ENCODE measurements at regions not wholly inside any gene's neighbourhood (a gene's known extent, or its start where the extent isn't known, plus 50 kb on each side); places are given as distances from the start of the nearest gene placed in this dataset.

GRCh38 chr13:104983601-104984000 is 1551.9 kb downstream of the EFNB2 start:
- no peaks in the 10 kb centered on the region for H3K9me3 ChIP-seq
- H3K27ac ChIP-seq, result no peak overlapping the region
- H3K27me3 ChIP-seq, result no peaks in the 10 kb centered on the region
- H3K4me3 ChIP-seq, result no peak overlapping the region
- intact Hi-C loops (cut with DNase I; ENCODE audit: low total_unique reads), result no loop called here
- TF ChIP-seq, protein P1, sequence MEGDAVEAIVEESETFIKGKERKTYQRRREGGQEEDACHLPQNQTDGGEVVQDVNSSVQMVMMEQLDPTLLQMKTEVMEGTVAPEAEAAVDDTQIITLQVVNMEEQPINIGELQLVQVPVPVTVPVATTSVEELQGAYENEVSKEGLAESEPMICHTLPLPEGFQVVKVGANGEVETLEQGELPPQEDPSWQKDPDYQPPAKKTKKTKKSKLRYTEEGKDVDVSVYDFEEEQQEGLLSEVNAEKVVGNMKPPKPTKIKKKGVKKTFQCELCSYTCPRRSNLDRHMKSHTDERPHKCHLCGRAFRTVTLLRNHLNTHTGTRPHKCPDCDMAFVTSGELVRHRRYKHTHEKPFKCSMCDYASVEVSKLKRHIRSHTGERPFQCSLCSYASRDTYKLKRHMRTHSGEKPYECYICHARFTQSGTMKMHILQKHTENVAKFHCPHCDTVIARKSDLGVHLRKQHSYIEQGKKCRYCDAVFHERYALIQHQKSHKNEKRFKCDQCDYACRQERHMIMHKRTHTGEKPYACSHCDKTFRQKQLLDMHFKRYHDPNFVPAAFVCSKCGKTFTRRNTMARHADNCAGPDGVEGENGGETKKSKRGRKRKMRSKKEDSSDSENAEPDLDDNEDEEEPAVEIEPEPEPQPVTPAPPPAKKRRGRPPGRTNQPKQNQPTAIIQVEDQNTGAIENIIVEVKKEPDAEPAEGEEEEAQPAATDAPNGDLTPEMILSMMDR (IDR thresholded peaks at IDR 0.05), result no peak
- no peak for TF ChIP-seq POLR2A (IDR thresholded peaks at IDR 0.05)
- H3K4me1 ChIP-seq, result no peaks in the 10 kb centered on the region
- DNase-seq, result no peak
- no peaks in the 10 kb centered on the region for H3K36me3 ChIP-seq

- H3K4me3 ChIP-seq, result no peak overlapping the region
- DNase-seq, result no peak
- H3K9me3 ChIP-seq, result no peaks in the 10 kb centered on the region
- no peaks in the 10 kb centered on the region for H3K4me1 ChIP-seq
- H3K36me3 ChIP-seq, result no peaks in the 10 kb centered on the region
- no peaks in the 10 kb centered on the region for H3K27me3 ChIP-seq
- no peak for TF ChIP-seq POLR2A (IDR thresholded peaks at IDR 0.05)
- TF ChIP-seq, protein P1 (IDR thresholded peaks at IDR 0.05), result no peak
- H3K27ac ChIP-seq, result no peak overlapping the region
- intact Hi-C loops (cut with DNase I; ENCODE audit: low total_unique reads), result no loop called here
Observed at GRCh38 chr13:104980586-104980985, 1554.9 kb downstream of the EFNB2 start.

GRCh38 chr13:104979281-104980030 is 1556.0 kb downstream of the EFNB2 start:
- no peak for TF ChIP-seq POLR2A (IDR thresholded peaks at IDR 0.05)
- TF ChIP-seq, protein P1 (IDR thresholded peaks at IDR 0.05), result no peak
- H3K27ac ChIP-seq, result no peak overlapping the region
- no peak overlapping the region for H3K4me3 ChIP-seq
- no peaks in the 10 kb centered on the region for H3K9me3 ChIP-seq
- intact Hi-C loops (cut with DNase I; ENCODE audit: low total_unique reads), result no loop called here
- H3K4me1 ChIP-seq, result no peaks in the 10 kb centered on the region
- no peaks in the 10 kb centered on the region for H3K36me3 ChIP-seq
- DNase-seq, result no peak
- H3K27me3 ChIP-seq, result no peaks in the 10 kb centered on the region

- Histone ChIP-seq H3K4me1 (no peaks in the 10 kb centered on the region), H3K36me3 (no peaks in the 10 kb centered on the region), H3K4me3 (no peak overlapping the region), H3K27ac (no peak overlapping the region), H3K9me3 (no peaks in the 10 kb centered on the region), H3K27me3 (no peaks in the 10 kb centered on the region)
- TF ChIP-seq, protein P1 (IDR thresholded peaks at IDR 0.05), result no peak
- no peak for TF ChIP-seq POLR2A (IDR thresholded peaks at IDR 0.05)
- no peak for DNase-seq
- intact Hi-C loops (cut with DNase I; ENCODE audit: low total_unique reads), result no loop called here
Observed at GRCh38 chr13:104976986-104977385, 1558.5 kb downstream of the EFNB2 start.

- H3K27me3 ChIP-seq, result no peaks in the 10 kb centered on the region
- no peak for TF ChIP-seq POLR2A (IDR thresholded peaks at IDR 0.05)
- TF ChIP-seq, protein P1 (IDR thresholded peaks at IDR 0.05), result no peak
- no peaks in the 10 kb centered on the region for H3K9me3 ChIP-seq
- DNase-seq, result no peak
- H3K4me3 ChIP-seq, result no peak overlapping the region
- H3K27ac ChIP-seq, result no peak overlapping the region
- H3K4me1 ChIP-seq, result no peaks in the 10 kb centered on the region
- intact Hi-C loops (cut with DNase I; ENCODE audit: low total_unique reads), result no loop called here
- no peaks in the 10 kb centered on the region for H3K36me3 ChIP-seq
Observed at GRCh38 chr13:104975272-104975671, 1560.2 kb downstream of the EFNB2 start.
